Esophagus muscularis mucosa (tissue), 3 donors: ENCODE measurements at regions not wholly inside any gene's neighbourhood (a gene's known extent, or its start where the extent isn't known, plus 50 kb on each side); places are given as distances from the start of the nearest gene placed in this dataset.

ENCODE experiments used
- CTCF ChIP-seq, 3 experiments: fragments of 200-600 bp in 2 of 3; fragments of 450-650 bp in 1 of 3; sonication (generic) in 2 of 3; IDR thresholded peaks; one replicate each; pipeline ENCODE4 v1.5.1; 2017 to 2019; ENCODE audit warnings: antibody characterized with exemption in 3 of 3, mild to moderate bottlenecking in 2 of 3, moderate library complexity in 1 of 3
- POLR2A ChIP-seq: fragments of 450-650 bp; IDR thresholded peaks from one replicate; pipeline ENCODE4 v1.6.1; 2017; ENCODE audit warnings: antibody characterized with exemption, moderate library complexity, mild to moderate bottlenecking, low read depth

- no peak for TF ChIP-seq CTCF (IDR thresholded peaks at IDR 0.05)
- no peak for TF ChIP-seq POLR2A
Observed at GRCh38 chrX:139141370-139141769, 389.2 kb upstream of the F9 start.
